H4 (cell line): ENCODE measurements at regions not wholly inside any gene's neighbourhood (a gene's known extent, or its start where the extent isn't known, plus 50 kb on each side); places are given as distances from the start of the nearest gene placed in this dataset.
A peak's percentile ranks its signal among the peaks of the same experiment; 100 is the strongest.
"Not testable (repeated sequence)": the region's sequence is repeated elsewhere in the genome, so short reads cannot be mapped to it uniquely, and the experiment has no call there.

Experiments
- DNase-seq: peaks from one replicate; pipeline ENCODE4 v3.0.0-alpha.2; 2015; ENCODE audit warnings: low spot score

- peak; percentile 53 for DNase-seq
Observed at GRCh38 chr6:140774080-140774505, 1358.6 kb upstream of the GJE1 start.

- no peak for DNase-seq
Observed at GRCh38 chr6:140773276-140773675, 1359.4 kb upstream of the GJE1 start.

GRCh38 chr6:140772576-140772975 lies 1360.1 kb upstream of the GJE1 start:
- DNase-seq, result no peak

- DNase-seq, result no peak
Observed at GRCh38 chr6:140768133-140768532, 1364.6 kb upstream of the GJE1 start.

GRCh38 chr6:140766999-140767398 lies 1365.7 kb upstream of the GJE1 start:
- DNase-seq, result no peak

- no peak for DNase-seq
Observed at GRCh38 chr6:140758169-140758877, 1374.4 kb upstream of the GJE1 start.

- no peak for DNase-seq
Observed at GRCh38 chr6:140752234-140752633, 1377.8 kb upstream of the CITED2 start.

- DNase-seq, result no peak
Observed at GRCh38 chr6:140747114-140747513, 1372.7 kb upstream of the CITED2 start.

GRCh38 chr6:140744659-140745320 lies 1370.3 kb upstream of the CITED2 start:
- peak; percentile 7 for DNase-seq

- no peak for DNase-seq
Observed at GRCh38 chr6:140736231-140736630, 1361.8 kb upstream of the CITED2 start.

GRCh38 chr6:140732991-140733390 lies 1358.5 kb upstream of the CITED2 start:
- no peak for DNase-seq

- DNase-seq, result no peak
Observed at GRCh38 chr6:140732155-140732554, 1357.7 kb upstream of the CITED2 start.

- no peak for DNase-seq
Observed at GRCh38 chr6:140731741-140732140, 1357.3 kb upstream of the CITED2 start.

- DNase-seq, result no peak
Observed at GRCh38 chr6:140729521-140729920, 1355.1 kb upstream of the CITED2 start.

GRCh38 chr6:140718021-140718420 lies 1343.6 kb upstream of the CITED2 start:
- no peak for DNase-seq

- no peak for DNase-seq
Observed at GRCh38 chr6:140713495-140713894, 1339.0 kb upstream of the CITED2 start.

GRCh38 chr6:140711019-140711613 lies 1336.7 kb upstream of the CITED2 start:
- DNase-seq, result no peak

- no peak for DNase-seq
Observed at GRCh38 chr6:140708441-140708840, 1334.0 kb upstream of the CITED2 start.

- not testable (repeated sequence) for DNase-seq
Observed at GRCh38 chr6:140704008-140704407, 1329.6 kb upstream of the CITED2 start.

GRCh38 chr6:140697585-140697984 lies 1323.1 kb upstream of the CITED2 start:
- no peak for DNase-seq

GRCh38 chr6:140684776-140685550 lies 1310.5 kb upstream of the CITED2 start:
- DNase-seq, result no peak

GRCh38 chr6:140677781-140678528 lies 1303.5 kb upstream of the CITED2 start:
- DNase-seq, result no peak
